WERI-Rb-1 (cell line): ENCODE measurements at regions not wholly inside any gene's neighbourhood (a gene's known extent, or its start where the extent isn't known, plus 50 kb on each side); places are given as distances from the start of the nearest gene placed in this dataset.

ENCODE experiments used
- DNase-seq: peaks from one replicate; pipeline ENCODE4 v3.0.0-alpha.2; 2020
- H3K27ac ChIP-seq: fragments of 250-450 bp; sonication (Bioruptor Pico); 2 replicates; pipeline ENCODE4 v1.5.1; 2020; ENCODE audit warnings: mild to moderate bottlenecking, moderate library complexity
- H3K27me3 ChIP-seq: fragments of 250-450 bp; sonication (Bioruptor Pico); 2 replicates; pipeline ENCODE4 v1.5.1; 2021; ENCODE audit warnings: mild to moderate bottlenecking, low read depth, moderate library complexity; ENCODE audit not compliant: insufficient read depth, severe bottlenecking
- H3K36me3 ChIP-seq: fragments of 250-450 bp; sonication (Bioruptor Pico); 2 replicates; pipeline ENCODE4 v1.5.1; 2020; ENCODE audit warnings: mild to moderate bottlenecking, moderate library complexity
- H3K4me3 ChIP-seq: 2 replicates; pipeline ENCODE4 v1.5.1; 2011; ENCODE audit warnings: low read depth, mild to moderate bottlenecking, control low read depth, low read length
- H3K9me3 ChIP-seq: fragments of 250-450 bp; sonication (Bioruptor Pico); 2 replicates; pipeline ENCODE4 v1.5.1; 2021; ENCODE audit warnings: mild to moderate bottlenecking, moderate library complexity; ENCODE audit not compliant: severe bottlenecking
- CTCF ChIP-seq: IDR thresholded peaks from 2 replicates; pipeline ENCODE4 v1.5.1; 2011; ENCODE audit warnings: low read depth, mild to moderate bottlenecking, control low read depth, inconsistent platforms, low read length

GRCh38 chr11:133719532-133720235 is 125.6 kb downstream of the SPATA19 start:
- no peak overlapping the region for H3K27ac ChIP-seq
- no peak overlapping the region for H3K4me3 ChIP-seq
- DNase-seq, result no peak
- no peak for TF ChIP-seq CTCF
- H3K27me3 ChIP-seq, result no peaks in the 10 kb centered on the region
- H3K9me3 ChIP-seq, result no peaks in the 10 kb centered on the region
- no peaks in the 10 kb centered on the region for H3K36me3 ChIP-seq

GRCh38 chr11:133718831-133719230 is 126.5 kb downstream of the SPATA19 start:
- H3K27ac ChIP-seq, result no peak overlapping the region
- TF ChIP-seq CTCF, result no peak
- H3K9me3 ChIP-seq, result no peaks in the 10 kb centered on the region
- no peaks in the 10 kb centered on the region for H3K36me3 ChIP-seq
- H3K27me3 ChIP-seq, result no peaks in the 10 kb centered on the region
- no peak overlapping the region for H3K4me3 ChIP-seq
- DNase-seq, result no peak

GRCh38 chr11:133718238-133718637 is 127.1 kb downstream of the SPATA19 start:
- Histone ChIP-seq H3K9me3 (no peaks in the 10 kb centered on the region), H3K4me3 (no peak overlapping the region), H3K27me3 (no peaks in the 10 kb centered on the region), H3K27ac (no peak overlapping the region), H3K36me3 (no peaks in the 10 kb centered on the region)
- no peak for TF ChIP-seq CTCF
- DNase-seq, result no peak

- H3K27ac ChIP-seq, result no peak overlapping the region
- DNase-seq, result no peak
- H3K9me3 ChIP-seq, result no peaks in the 10 kb centered on the region
- no peak overlapping the region for H3K4me3 ChIP-seq
- TF ChIP-seq CTCF, result no peak
- H3K27me3 ChIP-seq, result no peaks in the 10 kb centered on the region
- no peaks in the 10 kb centered on the region for H3K36me3 ChIP-seq
Observed at GRCh38 chr11:133716602-133717001, 128.7 kb downstream of the SPATA19 start.

- H3K27ac ChIP-seq, result peak overlapping the region; percentile 49
- H3K27me3 ChIP-seq, result no peaks in the 10 kb centered on the region
- TF ChIP-seq CTCF, result no peak
- DNase-seq, result no peak
- no peaks in the 10 kb centered on the region for H3K36me3 ChIP-seq
- H3K9me3 ChIP-seq, result no peaks in the 10 kb centered on the region
- no peak overlapping the region for H3K4me3 ChIP-seq
Observed at GRCh38 chr11:133715602-133716001, 129.7 kb downstream of the SPATA19 start.
